Globus pallidus (tissue), 1 donor: ENCODE measurements at regions not wholly inside any gene's neighbourhood (a gene's known extent, or its start where the extent isn't known, plus 50 kb on each side); places are given as distances from the start of the nearest gene placed in this dataset.
"Not testable (repeated sequence)": the region's sequence is repeated elsewhere in the genome, so short reads cannot be mapped to it uniquely, and the experiment has no call there.

ENCODE experiments used
- DNase-seq: peaks from one replicate; pipeline ENCODE4 v3.0.0-alpha.2; 2015; ENCODE audit warnings: low spot score

GRCh38 chr13:65597839-65598818 lies 1632.0 kb downstream of the PCDH9 start:
- no peak for DNase-seq

- DNase-seq: no peak
Measured at GRCh38 chr13:65595916-65596315, 1634.2 kb downstream of the PCDH9 start.

- DNase-seq: no peak
Measured at GRCh38 chr13:65594298-65594781, 1635.8 kb downstream of the PCDH9 start.

- DNase-seq: no peak
Measured at GRCh38 chr13:65593298-65593874, 1636.8 kb downstream of the PCDH9 start.

- no peak for DNase-seq
Measured at GRCh38 chr13:65592731-65593130, 1637.4 kb downstream of the PCDH9 start.

GRCh38 chr13:65585346-65585745 lies 1644.8 kb downstream of the PCDH9 start:
- no peak for DNase-seq

GRCh38 chr13:65584126-65584525 lies 1646.0 kb downstream of the PCDH9 start:
- DNase-seq: no peak

GRCh38 chr13:65582160-65582559 lies 1648.0 kb downstream of the PCDH9 start:
- no peak for DNase-seq

- not testable (repeated sequence) for DNase-seq
Measured at GRCh38 chr13:65564561-65564960, 1665.6 kb downstream of the PCDH9 start.

GRCh38 chr13:65562305-65562704 lies 1667.8 kb downstream of the PCDH9 start:
- no peak for DNase-seq

GRCh38 chr13:65560936-65561335 lies 1669.2 kb downstream of the PCDH9 start:
- no peak for DNase-seq

- no peak for DNase-seq
Measured at GRCh38 chr13:65555962-65556361, 1674.2 kb downstream of the PCDH9 start.

- no peak for DNase-seq
Measured at GRCh38 chr13:65553096-65553727, 1676.9 kb downstream of the PCDH9 start.

- no peak for DNase-seq
Measured at GRCh38 chr13:65551208-65551607, 1678.9 kb downstream of the PCDH9 start.

GRCh38 chr13:65540175-65540574 lies 1690.0 kb downstream of the PCDH9 start:
- DNase-seq: no peak

GRCh38 chr13:65535370-65535769 lies 1694.8 kb downstream of the PCDH9 start:
- DNase-seq: no peak

GRCh38 chr13:65532231-65532630 lies 1697.9 kb downstream of the PCDH9 start:
- no peak for DNase-seq

GRCh38 chr13:65530688-65531087 lies 1699.4 kb downstream of the PCDH9 start:
- no peak for DNase-seq

GRCh38 chr13:65529541-65529940 lies 1700.6 kb downstream of the PCDH9 start:
- no peak for DNase-seq

GRCh38 chr13:65508745-65509144 lies 1721.4 kb downstream of the PCDH9 start:
- no peak for DNase-seq

GRCh38 chr13:65508338-65508737 lies 1721.8 kb downstream of the PCDH9 start:
- no peak for DNase-seq

GRCh38 chr13:65505941-65506340 lies 1724.2 kb downstream of the PCDH9 start:
- DNase-seq: no peak

- DNase-seq: no peak
Measured at GRCh38 chr13:65504213-65504612, 1725.9 kb downstream of the PCDH9 start.
